Body of pancreas (tissue), 4 donors: ENCODE measurements at regions not wholly inside any gene's neighbourhood (a gene's known extent, or its start where the extent isn't known, plus 50 kb on each side); places are given as distances from the start of the nearest gene placed in this dataset.

Experiments used
- ATAC-seq: fragments of 150-250 bp; one replicate; pipeline ENCODE4 v1.9.1; 2016
- DNase-seq, 4 donors: peaks; one replicate each; pipeline ENCODE4 v3.0.0-alpha.2; 2019
- H3K27ac ChIP-seq, 4 donors: fragments of 200-600 bp; sonication (generic); 1 replicate in 3 of 4; 2 replicates in 1 of 4; pipeline versions ENCODE4 v1.5.1 to v1.6.1; 2016 to 2019; ENCODE audit warnings: mild to moderate bottlenecking in 1 of 4, mixed read lengths in 1 of 4, moderate library complexity in 1 of 4
- H3K27me3 ChIP-seq, 2 donors: fragments of 200-600 bp; sonication (generic); one replicate each; pipeline ENCODE4 v1.6.0; 2016; ENCODE audit warnings: mild to moderate bottlenecking in 1 of 2
- H3K36me3 ChIP-seq, 2 donors: fragments of 200-600 bp; sonication (generic); replicated peaks in 1 of 2; 2 replicates each; pipeline ENCODE4 v1.5.1; 2016; ENCODE audit warnings: low read depth in 2 of 2; ENCODE audit not compliant: insufficient read depth in 1 of 2
- H3K4me1 ChIP-seq: fragments of 200-600 bp; sonication (generic); one replicate; pipeline ENCODE4 v1.6.0; 2016
- H3K4me3 ChIP-seq, 2 donors: fragments of 200-600 bp; sonication (generic); 1 replicate in 1 of 2; 2 replicates in 1 of 2; pipeline ENCODE4 v1.5.1; 2016 to 2019
- H3K9me3 ChIP-seq, 3 donors: fragments of 200-600 bp; sonication (generic); 1 replicate in 2 of 3; 2 replicates in 1 of 3; pipeline ENCODE4 v1.5.1; 2016
- CTCF ChIP-seq, 7 experiments: fragments of 450-650 bp in 4 of 7; fragments of 200-600 bp in 3 of 7; sonication (generic) in 3 of 7; IDR thresholded peaks; one replicate each; pipeline ENCODE4 v1.5.1; 2016 to 2019; ENCODE audit warnings: antibody characterized with exemption in 7 of 7
- POLR2A ChIP-seq, 3 donors: fragments of 450-650 bp; IDR thresholded peaks; one replicate each; pipeline ENCODE4 v1.6.1; 2016; ENCODE audit warnings: antibody characterized with exemption in 3 of 3, mild to moderate bottlenecking in 2 of 3
- WGBS, 2 donors: methylation state at CpG; one replicate each; pipeline ENCODE4 v1.1.5; 2017; 5-methylcytosine and 5-hydroxymethylcytosine counted together
- intact Hi-C: fragments of 100-400 bp; cut with DNase I; formaldehyde crosslinking; loops from one replicate; pipeline ENCODE4 v1.15.1; 2023

GRCh38 chr19:31810536-31811109 lies 461.4 kb upstream of the TSHZ3 start:
- Histone ChIP-seq H3K4me1 (no peaks in the 10 kb centered on the region), H3K36me3 (no peaks in the 10 kb centered on the region), H3K27me3 (no peaks in the 10 kb centered on the region), H3K27ac (no peak overlapping the region), H3K4me3 (no peak overlapping the region), H3K9me3 (no peaks in the 10 kb centered on the region)
- DNase-seq (no peak), ATAC-seq (no peak)
- no peak for TF ChIP-seq CTCF (IDR thresholded peaks at IDR 0.05)
- no peak for TF ChIP-seq POLR2A (IDR thresholded peaks at IDR 0.05)
- intact Hi-C loops = no loop called here
- WGBS, 2 donors = 55 to 66% methylated on average over 6 of the region's 6 CpGs

- no peaks in the 10 kb centered on the region for H3K27me3 ChIP-seq
- no peaks in the 10 kb centered on the region for H3K36me3 ChIP-seq
- 40 to 45% methylated on average over 6 of the region's 6 CpGs for WGBS, 2 donors
- H3K4me3 ChIP-seq = no peak overlapping the region
- no peak for DNase-seq
- intact Hi-C loops = no loop called here
- no peaks in the 10 kb centered on the region for H3K4me1 ChIP-seq
- no peak overlapping the region for H3K27ac ChIP-seq
- H3K9me3 ChIP-seq = no peaks in the 10 kb centered on the region
- TF ChIP-seq POLR2A (IDR thresholded peaks at IDR 0.05) (no peak), CTCF (IDR thresholded peaks at IDR 0.05) (no peak)
- ATAC-seq = no peak
Measured at GRCh38 chr19:31817971-31818797, 468.9 kb upstream of the TSHZ3 start.

GRCh38 chr19:31818798-31819105 lies 469.5 kb upstream of the TSHZ3 start:
- intact Hi-C loops = no loop called here
- TF ChIP-seq CTCF (IDR thresholded peaks at IDR 0.05) (no peak), POLR2A (IDR thresholded peaks at IDR 0.05) (no peak)
- Histone ChIP-seq H3K9me3 (no peaks in the 10 kb centered on the region), H3K27me3 (no peaks in the 10 kb centered on the region), H3K4me1 (no peaks in the 10 kb centered on the region), H3K27ac (no peak overlapping the region), H3K4me3 (no peak overlapping the region), H3K36me3 (no peaks in the 10 kb centered on the region)
- DNase-seq (no peak), ATAC-seq (no peak)
- WGBS, 2 donors = 4 to 12% methylated on average over 2 of the region's 2 CpGs

- no peak overlapping the region for H3K4me3 ChIP-seq
- H3K4me1 ChIP-seq = no peaks in the 10 kb centered on the region
- no peak overlapping the region for H3K27ac ChIP-seq
- no peaks in the 10 kb centered on the region for H3K36me3 ChIP-seq
- intact Hi-C loops = no loop called here
- no peaks in the 10 kb centered on the region for H3K27me3 ChIP-seq
- no peaks in the 10 kb centered on the region for H3K9me3 ChIP-seq
- ATAC-seq = no peak
- no peak for TF ChIP-seq CTCF (IDR thresholded peaks at IDR 0.05)
- no peak for TF ChIP-seq POLR2A (IDR thresholded peaks at IDR 0.05)
- DNase-seq = no peak
Measured at GRCh38 chr19:31819837-31820236, 470.6 kb upstream of the TSHZ3 start.

- H3K9me3 ChIP-seq = no peaks in the 10 kb centered on the region
- intact Hi-C loops = no loop called here
- no peak for ATAC-seq
Measured at GRCh38 chr19:31821346-31821745, 472.1 kb upstream of the TSHZ3 start.

More at GRCh38 chr19:31821346-31821745, 472.1 kb upstream of the TSHZ3 start:
- TF ChIP-seq CTCF (IDR thresholded peaks at IDR 0.05) (no peak), POLR2A (IDR thresholded peaks at IDR 0.05) (no peak)
- WGBS, 2 donors = 47 to 55% methylated on average over 2 of the region's 2 CpGs
- DNase-seq = no peak
- Histone ChIP-seq H3K4me1 (no peaks in the 10 kb centered on the region), H3K27ac (no peak overlapping the region), H3K36me3 (no peaks in the 10 kb centered on the region), H3K4me3 (no peak overlapping the region), H3K27me3 (no peaks in the 10 kb centered on the region)
